SK-N-SH (cell line): ENCODE measurements at regions not wholly inside any gene's neighbourhood (a gene's known extent, or its start where the extent isn't known, plus 50 kb on each side); places are given as distances from the start of the nearest gene placed in this dataset.

Experiments used
- CHD2 ChIP-seq: fragments of 150-350 bp; IDR thresholded peaks from 2 replicates; pipeline ENCODE4 v1.6.1; 2018; ENCODE audit warnings: low read length; ENCODE audit not compliant: partially characterized antibody
- FOSL2 ChIP-seq: IDR thresholded peaks from 2 replicates; pipeline ENCODE4 v1.4.0; 2012; ENCODE audit warnings: low read depth, mild to moderate bottlenecking, moderate library complexity, borderline replicate concordance
- GABPA ChIP-seq: IDR thresholded peaks from 2 replicates; pipeline ENCODE4 v1.4.0; 2012; ENCODE audit warnings: low read depth, mild to moderate bottlenecking
- MEF2A ChIP-seq: IDR thresholded peaks from 2 replicates; pipeline ENCODE4 v1.4.0; 2012; ENCODE audit warnings: low read depth, borderline replicate concordance
- POLR2AphosphoS5 ChIP-seq: IDR thresholded peaks from 2 replicates; pipeline ENCODE4 v1.6.1; 2012; ENCODE audit warnings: low read depth, low read length
- TCF12 ChIP-seq: IDR thresholded peaks from 2 replicates; pipeline ENCODE4 v1.4.0; 2012
- TEAD4 ChIP-seq: IDR thresholded peaks from 2 replicates; pipeline ENCODE4 v1.4.0; 2012; ENCODE audit warnings: mild to moderate bottlenecking, borderline replicate concordance; ENCODE audit not compliant: insufficient read depth
- USF2 ChIP-seq: fragments of 150-350 bp; IDR thresholded peaks from 2 replicates; pipeline ENCODE4 v1.6.1; 2017; ENCODE audit warnings: antibody characterized with exemption, low read length, low read depth, borderline replicate concordance
- TF ChIP-seq, protein P1 (sequence below): fragments of 200-600 bp; sonication (generic); IDR thresholded peaks from 2 replicates; pipeline ENCODE4 v1.6.1; 2017; ENCODE audit warnings: antibody characterized with exemption, mild to moderate bottlenecking, moderate library complexity

- TF ChIP-seq TCF12 (no peak), POLR2AphosphoS5 (no peak), CHD2 (no peak), USF2 (no peak), TEAD4 (no peak), MEF2A (no peak), GABPA (no peak), FOSL2 (no peak)
- TF ChIP-seq, protein P1, sequence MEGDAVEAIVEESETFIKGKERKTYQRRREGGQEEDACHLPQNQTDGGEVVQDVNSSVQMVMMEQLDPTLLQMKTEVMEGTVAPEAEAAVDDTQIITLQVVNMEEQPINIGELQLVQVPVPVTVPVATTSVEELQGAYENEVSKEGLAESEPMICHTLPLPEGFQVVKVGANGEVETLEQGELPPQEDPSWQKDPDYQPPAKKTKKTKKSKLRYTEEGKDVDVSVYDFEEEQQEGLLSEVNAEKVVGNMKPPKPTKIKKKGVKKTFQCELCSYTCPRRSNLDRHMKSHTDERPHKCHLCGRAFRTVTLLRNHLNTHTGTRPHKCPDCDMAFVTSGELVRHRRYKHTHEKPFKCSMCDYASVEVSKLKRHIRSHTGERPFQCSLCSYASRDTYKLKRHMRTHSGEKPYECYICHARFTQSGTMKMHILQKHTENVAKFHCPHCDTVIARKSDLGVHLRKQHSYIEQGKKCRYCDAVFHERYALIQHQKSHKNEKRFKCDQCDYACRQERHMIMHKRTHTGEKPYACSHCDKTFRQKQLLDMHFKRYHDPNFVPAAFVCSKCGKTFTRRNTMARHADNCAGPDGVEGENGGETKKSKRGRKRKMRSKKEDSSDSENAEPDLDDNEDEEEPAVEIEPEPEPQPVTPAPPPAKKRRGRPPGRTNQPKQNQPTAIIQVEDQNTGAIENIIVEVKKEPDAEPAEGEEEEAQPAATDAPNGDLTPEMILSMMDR = no peak
Measured at GRCh38 chr5:91272858-91273257, 110.3 kb downstream of the ARRDC3 start.
